Skin epidermis (tissue), 12 donors: ENCODE measurements at regions not wholly inside any gene's neighbourhood (a gene's known extent, or its start where the extent isn't known, plus 50 kb on each side); places are given as distances from the start of the nearest gene placed in this dataset.

Experiments used
- H3K27ac ChIP-seq, 21 experiments: fragments of 200-600 bp; sonication (generic) in 11 of 21; one replicate each; pipeline ENCODE4 v1.5.0; 2020; ENCODE audit warnings: mild to moderate bottlenecking in 3 of 21, inconsistent platforms in 2 of 21, moderate library complexity in 2 of 21
- H3K4me3 ChIP-seq, 7 experiments: fragments of 200-600 bp; sonication (generic) in 2 of 7; one replicate each; pipeline ENCODE4 v1.5.0; 2020; ENCODE audit warnings: inconsistent platforms in 2 of 7, mild to moderate bottlenecking in 2 of 7, moderate library complexity in 1 of 7

DNA sequence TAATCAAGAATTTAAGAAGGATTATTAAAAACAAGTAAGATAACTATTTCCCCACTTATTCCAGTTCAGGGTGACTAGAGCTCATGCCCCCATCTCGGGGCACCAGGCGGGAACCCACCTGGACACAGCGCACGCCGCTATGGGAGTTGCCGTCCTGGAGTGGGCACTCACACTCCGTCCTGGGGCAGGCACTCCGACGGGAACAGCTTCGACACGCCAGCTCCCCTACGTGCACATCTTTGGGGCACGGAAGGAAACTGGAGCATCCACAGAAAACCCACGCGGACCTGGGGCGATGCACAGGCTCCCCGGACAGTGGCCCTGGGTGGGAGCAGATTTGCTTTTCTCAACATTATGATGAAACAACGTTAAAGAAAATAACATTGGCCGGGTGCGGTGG lies 52.0 kb upstream of the GATA5 start:
- Histone ChIP-seq H3K4me3 (no peak overlapping the region), H3K27ac (no peak overlapping the region)

DNA sequence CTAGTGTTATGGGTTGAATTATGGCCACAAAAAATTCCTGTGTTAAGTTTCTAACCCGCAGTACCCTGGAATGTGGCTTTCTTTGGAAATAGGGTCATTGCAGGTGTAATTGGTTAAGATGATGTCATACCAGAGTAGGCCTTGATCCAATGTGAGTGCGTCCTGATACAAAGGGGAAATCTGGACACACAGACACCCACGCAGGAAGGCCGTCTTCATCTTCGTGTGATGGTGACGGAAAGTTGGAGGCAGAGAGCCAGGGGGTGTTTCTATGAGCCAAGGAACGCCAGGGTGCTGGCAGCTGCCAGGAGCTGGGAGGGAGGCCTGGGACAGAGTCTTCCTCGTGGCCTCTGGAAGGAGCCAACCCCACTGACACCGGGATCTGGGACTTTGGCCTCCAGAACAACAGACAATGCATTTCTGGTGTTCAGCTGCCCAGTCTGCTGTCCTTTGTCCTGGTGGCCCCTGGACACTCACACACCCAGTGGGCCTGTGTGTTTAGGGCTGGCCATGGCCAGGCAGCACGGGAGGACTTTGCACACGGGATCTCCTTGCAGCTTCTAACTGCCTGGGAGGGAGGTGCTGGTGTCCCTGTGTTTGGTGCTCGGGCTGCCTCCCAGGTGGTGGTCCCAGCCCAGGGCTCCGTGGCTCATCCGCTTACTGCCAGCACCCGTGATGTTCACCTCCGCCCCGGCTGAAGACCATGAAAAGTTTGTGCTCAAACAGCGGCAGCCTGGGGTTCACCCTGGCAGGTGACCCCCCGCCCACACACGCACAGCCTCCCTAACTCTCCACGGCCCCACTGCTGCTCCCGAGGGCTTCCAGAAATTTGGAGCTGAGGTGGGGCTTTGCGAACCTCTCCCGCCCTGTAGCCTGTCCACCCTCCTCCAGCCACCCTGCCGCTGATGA lies 53.4 kb upstream of the GATA5 start:
- Histone ChIP-seq H3K4me3 (no peak overlapping the region), H3K27ac (no peak overlapping the region)

DNA sequence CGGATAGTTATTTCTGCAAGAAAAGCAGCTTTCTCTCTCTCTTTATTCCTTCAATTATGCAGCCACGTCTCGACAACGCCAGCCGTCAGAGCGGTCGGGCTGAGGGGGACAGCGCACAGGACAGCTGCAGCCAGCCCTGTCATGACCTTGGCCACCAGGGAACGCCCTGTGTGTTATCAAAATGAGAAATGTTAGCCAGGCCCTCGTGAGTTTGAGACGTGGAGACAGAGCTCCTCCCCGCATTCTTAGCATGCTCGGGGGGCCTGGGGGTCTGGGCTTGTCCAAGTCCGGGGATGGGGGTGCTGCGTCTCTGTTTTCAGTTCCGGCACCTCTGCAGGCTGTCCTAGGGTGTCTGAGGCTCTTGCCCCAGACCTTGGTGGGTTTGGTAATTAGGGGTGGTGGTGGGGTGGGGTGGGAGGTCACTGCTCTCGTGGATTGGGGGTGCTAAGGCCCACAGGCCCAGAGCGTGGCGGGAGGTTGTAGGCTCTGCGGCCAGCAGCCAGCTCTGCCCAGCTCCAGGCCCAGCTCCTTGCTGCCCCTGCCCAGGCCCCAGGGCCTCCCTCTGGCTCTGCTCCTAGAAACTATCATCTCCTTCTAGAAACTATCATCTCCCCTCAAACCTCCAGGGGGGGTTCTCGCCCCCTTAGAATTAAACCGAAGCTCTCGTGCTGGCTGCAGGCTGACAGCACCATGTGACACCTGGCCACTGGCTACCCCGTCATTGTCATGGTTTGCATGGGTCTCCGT lies 54.3 kb upstream of the GATA5 start:
- Histone ChIP-seq H3K27ac (no peak overlapping the region), H3K4me3 (no peak overlapping the region)

DNA sequence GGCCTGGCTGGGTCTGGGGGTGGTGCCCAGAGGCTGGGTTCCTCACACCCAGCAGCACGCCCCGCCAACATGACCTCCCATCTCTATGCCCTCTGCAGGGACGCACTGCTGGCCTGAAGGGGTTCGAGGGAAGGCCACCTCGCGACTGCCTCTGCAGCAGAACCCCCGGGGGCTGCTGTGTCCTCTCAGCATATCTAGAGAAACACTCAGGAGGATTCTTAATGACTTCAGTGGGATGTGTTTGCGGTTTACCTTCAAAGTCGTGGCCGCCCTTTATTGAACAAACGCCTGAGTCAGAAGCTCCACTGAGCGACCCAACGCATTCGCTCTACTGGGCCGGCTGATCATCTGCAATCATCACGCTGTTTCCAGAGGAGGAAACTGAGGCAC lies 54.8 kb upstream of the GATA5 start:
- Histone ChIP-seq H3K27ac (no peak overlapping the region), H3K4me3 (no peak overlapping the region)

DNA sequence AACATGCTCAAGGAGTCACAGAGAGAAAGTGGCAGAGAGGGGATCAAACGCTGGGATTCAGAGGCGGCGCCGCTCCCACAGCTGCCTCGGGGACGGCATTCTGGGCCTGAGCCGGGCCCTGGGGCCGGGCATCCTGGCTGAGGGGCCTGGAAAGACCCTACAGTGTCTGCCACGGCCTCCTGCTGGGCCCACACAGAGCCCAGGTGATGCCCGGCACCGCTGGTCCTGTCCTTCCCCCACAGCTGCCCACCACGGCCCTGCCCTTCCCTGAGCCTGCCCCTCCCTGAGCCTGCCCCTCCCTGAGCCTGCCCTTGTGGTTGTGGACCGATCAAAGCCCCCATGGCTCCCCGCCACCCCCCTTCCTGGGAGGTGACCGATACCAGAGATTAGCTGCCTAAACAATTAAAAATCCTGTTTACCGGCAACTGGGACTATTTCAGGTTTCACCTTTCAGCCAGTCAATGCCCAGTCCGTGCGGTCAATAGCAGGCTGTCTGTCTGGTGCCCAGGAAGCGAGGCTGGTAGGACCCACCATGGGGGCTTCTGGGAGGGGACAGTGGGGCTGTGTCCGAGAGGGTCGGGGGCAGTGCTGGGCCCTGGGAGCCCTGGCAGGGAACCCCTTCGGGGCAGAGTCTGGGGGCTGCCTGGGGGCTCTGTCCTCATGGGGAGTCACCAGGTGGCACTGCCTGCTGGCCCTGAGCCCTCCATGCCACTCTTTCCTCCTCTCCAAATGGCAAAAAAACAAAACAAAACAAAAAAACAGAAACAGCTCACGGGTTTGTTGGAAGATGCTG lies 55.4 kb upstream of the GATA5 start:
- Histone ChIP-seq H3K4me3 (no peak overlapping the region), H3K27ac (no peak overlapping the region)

DNA sequence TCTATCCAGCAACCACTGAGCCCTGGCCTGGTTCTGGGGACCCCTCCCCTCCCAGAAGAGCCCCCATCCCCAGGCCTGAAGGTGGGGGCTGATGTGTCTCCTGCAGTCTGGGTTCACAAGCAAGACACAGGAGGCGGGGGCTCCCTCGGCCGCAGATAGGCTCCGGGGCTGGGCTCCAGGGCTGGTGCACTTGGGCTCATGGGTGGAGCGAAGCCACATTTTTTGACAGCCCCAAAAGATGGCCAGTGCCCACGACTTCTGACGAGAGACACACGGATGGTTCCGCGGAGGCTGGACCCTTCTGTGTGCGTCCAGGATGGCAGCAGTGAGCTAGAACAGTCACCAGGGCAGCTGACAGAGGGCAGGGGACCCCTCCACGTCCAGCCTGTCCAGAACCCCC lies 57.1 kb upstream of the GATA5 start:
- Histone ChIP-seq H3K27ac (no peak overlapping the region), H3K4me3 (no peak overlapping the region)

DNA sequence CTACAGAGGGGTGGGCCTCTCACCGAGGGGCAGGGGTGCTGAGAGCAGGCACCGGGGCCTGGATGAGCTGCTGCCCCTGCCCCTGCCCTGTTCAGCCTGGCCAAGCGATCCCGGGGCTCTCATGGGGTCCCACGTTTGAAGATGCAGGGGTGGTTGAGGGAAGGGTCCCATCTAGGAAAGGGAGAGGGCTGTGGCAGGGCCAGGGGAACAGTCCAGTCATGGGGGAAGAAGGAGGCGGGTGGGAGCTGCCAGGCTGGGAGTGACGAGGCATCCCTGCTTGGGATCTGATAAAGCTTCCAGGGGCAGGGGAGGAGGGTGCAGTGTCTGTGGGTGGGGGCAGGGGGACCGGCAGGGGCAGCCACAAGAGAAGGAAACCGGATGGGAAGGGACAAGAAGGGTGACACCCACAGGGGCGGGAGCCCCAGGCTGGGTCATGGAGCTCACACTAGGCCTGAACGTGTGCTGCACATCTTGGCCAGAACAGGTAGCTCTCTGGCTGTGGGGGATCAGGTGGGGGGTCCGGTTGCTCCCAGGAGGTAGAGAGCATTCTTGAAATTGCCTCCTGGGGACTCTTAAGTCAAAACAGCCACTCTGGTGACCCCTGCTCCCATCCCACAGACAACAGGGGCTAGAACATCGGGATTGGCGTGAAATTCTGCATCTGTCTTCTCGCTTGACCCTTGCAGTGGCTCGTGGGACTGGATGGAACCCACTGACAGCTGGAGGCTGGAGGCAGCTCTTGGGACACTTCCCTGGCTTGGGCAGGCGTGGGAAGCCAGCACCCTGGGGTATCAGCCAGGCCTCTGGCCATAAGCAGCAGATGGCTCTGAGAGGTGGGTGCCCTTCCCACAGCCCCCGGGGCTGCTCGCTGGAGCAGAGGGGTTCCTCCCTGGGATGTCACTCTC lies 58.0 kb upstream of the GATA5 start:
- Histone ChIP-seq H3K27ac (no peak overlapping the region), H3K4me3 (no peak overlapping the region)

DNA sequence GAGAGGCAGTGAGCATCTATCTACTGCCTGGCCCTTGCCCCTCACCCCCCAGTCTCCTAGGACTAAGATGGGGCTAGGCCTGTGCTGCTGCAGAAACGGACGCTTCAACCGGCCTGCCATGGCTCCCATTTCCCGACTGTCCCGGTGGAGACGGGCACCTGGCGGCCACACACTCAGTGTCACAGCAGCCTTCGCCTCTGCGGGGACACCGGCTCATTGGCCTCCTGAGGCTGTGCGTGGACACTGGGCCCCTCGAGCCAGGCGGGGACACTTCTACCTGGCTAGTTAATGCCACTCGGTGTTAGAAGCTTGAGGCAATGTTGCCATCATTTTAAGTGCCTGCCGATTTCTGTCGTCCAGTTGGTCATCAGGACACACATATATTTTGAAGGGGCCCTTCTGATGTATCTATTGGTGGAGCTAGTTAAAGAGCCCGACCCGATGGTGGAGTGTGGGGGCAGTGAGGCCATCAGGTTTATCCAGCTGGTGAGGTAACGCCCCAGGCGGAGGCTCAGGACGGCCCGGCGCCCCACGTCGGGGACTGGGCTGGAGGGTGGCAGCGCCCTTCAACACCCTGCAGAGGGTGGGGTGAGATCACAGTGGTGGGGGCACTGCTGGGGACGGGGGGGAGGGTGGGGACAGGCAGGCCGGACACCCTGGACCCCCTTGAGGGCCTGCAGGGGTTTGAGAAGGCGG lies 58.9 kb upstream of the GATA5 start:
- H3K4me3 ChIP-seq: no peak overlapping the region
- no peak overlapping the region for H3K27ac ChIP-seq

DNA sequence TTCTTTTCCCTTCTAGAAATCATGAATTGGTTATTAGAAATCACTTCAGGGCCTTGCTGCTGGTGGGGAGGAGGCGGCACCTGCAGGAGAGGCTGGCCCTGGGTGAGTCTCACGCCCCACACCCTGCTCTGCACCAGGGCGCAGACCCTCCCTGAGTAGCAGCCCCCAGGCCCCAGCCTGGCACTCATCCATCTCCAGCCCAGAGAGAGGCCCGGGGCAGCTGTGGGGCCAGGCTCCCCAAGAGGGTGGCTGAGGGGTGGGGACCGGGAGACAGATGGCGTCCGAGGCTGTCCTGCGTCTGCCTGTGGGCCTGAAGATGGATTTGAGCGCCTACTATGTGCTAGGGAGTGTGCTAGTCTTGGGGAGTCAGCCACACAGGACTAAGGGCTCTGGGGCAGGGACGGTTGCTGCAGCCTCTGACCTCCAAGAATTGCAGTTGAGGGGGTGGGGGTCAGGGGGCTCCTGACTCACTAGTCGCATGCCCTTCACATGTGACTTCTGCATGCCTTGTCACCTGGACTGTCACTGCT lies 59.6 kb upstream of the GATA5 start:
- no peak overlapping the region for H3K27ac ChIP-seq
- H3K4me3 ChIP-seq: no peak overlapping the region

DNA sequence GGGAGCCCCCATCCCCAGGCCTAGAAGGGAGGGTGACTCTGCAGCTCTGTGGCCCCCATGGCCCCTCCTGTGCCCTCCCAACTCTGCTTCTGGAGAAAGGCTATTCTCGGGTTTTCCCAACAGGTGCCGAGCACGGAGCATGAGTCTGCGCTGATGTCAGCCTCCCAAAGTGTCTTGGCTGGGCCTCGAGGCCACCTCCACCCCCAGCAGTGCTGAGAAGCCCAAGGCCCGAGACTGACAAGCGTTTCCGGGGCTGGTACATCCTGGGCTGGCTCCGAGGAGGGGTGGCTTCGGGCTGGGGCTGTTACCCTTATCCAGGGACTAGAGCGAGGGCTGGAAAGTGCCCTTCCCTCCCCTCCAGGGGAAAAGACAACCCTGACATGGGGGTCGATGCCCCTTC lies 60.2 kb upstream of the GATA5 start:
- Histone ChIP-seq H3K27ac (no peak overlapping the region), H3K4me3 (no peak overlapping the region)

DNA sequence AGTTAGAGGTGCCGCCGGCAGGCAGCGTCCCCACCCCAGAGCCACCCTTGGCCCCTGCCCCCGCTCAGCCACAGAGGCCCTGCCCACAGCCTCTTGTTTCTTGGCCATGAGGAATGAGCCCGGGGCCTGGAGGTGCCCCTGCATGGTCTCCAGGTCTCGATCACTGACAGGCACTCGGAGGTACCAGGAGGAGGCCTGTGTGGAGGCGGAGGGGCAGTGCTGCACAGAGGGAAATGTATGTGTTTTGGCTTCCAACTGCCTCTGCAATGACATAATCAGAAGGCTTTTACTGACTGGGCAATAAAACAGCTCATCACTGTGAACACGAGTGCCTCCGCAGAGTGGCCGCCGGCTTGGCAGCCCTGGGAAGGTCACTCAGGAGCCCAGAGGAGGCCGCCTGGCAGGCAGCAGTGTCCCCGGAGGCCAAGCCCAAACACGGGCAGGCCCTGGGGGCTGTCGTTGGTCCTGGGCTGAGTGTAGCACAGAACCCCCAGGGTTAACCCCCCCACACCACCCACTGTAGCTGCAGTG lies 61.1 kb upstream of the GATA5 start:
- H3K4me3 ChIP-seq: no peak overlapping the region
- no peak overlapping the region for H3K27ac ChIP-seq

DNA sequence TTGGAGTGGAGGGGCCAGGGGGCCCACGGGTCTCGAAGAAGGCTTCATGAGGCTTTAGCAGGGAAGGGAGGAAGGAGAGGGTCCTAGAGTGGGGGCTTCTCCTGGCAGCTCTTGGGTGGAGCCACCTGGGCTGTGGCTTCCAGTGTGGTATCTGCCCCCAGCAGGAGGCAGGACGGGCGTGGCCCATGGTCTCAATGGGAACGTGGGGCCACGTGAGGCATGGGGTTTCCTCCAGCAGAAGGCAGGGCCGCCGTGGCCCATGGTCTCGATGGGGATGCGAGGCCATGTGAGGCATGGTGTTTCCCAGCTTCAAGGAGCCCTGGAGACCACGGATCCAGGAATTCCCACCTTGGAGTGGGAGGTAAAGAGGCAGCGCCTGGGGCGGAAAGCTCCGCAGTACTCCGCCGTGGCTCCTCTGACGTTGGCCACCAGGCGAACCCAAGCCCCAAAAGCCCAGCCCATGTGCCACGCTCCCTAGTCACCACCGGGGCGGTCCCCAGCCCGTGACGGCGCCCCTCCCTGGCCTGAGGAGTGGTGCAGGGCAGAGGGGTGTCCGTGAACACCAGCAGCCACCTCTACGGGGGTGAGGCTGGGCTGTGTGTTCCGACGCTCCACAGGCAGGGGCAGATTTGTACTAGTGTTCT lies 62.0 kb upstream of the GATA5 start:
- H3K4me3 ChIP-seq: no peak overlapping the region
- no peak overlapping the region for H3K27ac ChIP-seq

DNA sequence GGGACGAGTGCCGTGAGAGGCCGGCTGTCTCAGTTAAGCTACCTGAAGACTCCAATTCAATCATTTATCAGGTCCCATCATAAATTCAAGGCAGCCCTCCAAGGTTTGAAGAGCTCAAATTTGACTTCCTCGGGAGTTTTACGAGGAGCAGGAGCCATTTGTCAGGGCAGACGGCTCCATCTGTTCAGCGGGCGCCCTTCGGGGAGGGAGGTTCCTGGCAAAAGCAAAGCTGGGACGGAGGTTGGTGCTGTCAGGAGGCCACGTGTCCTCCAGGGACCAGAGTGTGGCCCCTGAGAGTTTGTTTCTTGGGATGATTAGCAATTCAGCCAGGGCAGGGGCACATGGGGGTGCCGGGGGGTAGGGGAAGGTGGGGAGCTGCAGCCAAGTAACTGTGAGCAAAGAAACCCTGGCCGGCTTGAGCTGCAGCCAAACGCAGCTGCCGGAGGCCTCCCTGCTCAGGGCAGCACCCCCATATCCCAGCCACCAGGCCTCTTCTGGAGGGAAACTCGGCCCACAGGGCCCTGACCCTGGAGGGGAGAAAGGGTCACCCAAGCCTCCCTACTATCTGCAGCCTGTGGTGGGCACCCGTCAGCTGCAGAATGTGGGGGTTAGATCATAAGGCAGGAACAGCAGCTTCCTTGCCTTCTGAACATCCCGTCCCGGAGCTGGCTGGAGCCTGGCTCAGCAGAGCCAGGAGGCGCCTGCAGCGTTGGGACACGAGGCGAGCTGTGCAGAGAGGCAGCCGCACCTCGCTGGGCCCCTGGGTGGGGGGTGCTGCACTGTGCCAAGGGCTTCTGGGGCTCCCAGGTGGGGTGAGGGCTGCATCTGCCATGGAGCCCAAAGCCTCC lies 63.6 kb upstream of the GATA5 start:
- Histone ChIP-seq H3K4me3 (no peak overlapping the region), H3K27ac (no peak overlapping the region)

DNA sequence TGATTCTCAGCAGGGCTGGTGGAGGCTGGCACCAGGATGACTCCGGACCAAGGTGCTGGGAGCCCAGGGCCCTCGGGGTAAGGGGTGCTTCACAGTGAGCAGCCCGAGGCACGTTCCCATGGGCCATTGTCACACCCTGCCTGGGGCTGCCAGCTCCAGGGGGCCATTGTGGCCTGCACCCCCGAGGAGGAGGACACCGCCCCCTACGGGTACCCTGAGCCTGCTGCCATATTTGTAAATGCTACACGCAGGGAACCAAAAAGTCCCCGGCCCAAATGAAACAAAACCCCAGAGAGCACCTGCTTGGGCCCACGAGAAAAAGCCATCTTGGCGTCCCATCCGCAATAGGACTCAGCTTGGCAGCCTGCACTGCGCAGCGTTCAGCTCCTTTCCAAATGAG lies 64.7 kb upstream of the GATA5 start:
- Histone ChIP-seq H3K4me3 (no peak overlapping the region), H3K27ac (no peak overlapping the region)

DNA sequence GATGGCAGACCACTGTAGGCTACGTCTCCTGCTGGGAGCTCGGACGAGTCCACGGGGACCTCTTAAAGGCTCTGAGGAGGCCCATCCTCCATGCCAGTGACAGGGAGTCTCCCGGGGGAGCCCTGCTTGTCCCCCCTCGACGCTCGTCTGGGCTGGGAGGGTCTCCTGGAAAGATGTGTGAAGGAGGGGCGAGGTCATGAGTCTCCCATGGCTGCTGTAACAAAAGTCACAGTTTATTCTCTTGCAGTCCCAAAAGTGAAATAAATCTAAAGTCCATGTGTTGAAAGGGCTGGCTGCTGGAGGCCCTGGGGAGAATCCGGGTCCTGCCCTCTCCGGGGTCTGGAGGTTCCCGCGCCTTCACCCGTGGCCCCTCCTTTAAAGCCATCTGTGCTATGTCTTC lies 67.1 kb upstream of the GATA5 start:
- no peak overlapping the region for H3K27ac ChIP-seq
- H3K4me3 ChIP-seq: no peak overlapping the region

DNA sequence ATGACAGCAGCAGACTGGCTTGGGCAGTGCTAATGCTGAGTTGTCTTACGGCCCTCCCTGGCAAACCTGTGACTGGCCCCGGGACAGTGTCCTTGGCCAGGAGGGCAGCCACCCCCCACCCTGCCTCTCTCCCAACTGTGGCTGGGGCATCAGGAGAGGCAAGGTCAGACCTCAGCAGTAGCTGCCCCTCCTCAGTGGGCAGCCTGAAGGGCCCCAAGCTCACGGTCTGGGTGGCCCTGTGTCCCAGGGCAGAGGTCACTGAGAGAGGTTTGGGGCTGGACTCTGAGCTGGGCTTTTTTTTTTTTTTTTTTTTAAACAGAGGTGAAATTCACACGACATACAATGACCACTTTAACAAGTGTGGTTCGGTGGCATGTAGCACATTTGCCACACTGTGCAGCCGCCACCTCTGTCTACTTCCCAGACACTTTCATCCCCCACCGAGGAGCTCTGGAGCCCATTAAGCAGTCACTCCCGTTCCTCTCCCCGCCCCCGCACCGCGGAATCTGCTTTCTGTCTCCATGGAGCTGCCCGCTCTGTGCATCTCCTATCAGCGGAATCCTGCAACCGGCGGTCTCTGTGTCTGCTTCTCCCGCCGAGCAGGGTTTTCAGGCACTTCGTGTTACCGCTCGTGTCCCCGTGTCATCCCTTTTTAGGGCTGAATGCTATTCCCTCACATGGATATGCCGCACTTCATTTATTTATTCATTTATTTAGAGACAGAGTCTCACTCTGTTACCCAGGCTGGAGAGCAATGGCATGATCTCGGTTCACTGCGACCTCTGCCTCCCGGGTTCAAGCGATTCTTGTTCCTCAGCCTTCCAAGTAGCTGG lies 67.9 kb upstream of the GATA5 start:
- Histone ChIP-seq H3K4me3 (no peak overlapping the region), H3K27ac (no peak overlapping the region)
